MCF 10A (cell line): ENCODE measurements at regions not wholly inside any gene's neighbourhood (a gene's known extent, or its start where the extent isn't known, plus 50 kb on each side); places are given as distances from the start of the nearest gene placed in this dataset.
"Not testable (repeated sequence)": the region's sequence is repeated elsewhere in the genome, so short reads cannot be mapped to it uniquely, and the experiment has no call there.

Experiments
- BruUV-seq: library from RNA; stranded (reverse); fragments of 400-500 nt; replicated peaks from 2 replicates; lab custom pipeline; 2021; lab: Mats Ljungman, UMichigan
- CTCF ChIA-PET: fragments of 300-600 bp; sonication (Branson Sonifier 250); formaldehyde crosslinking; extraction: SDS; loops from one replicate; lab custom pipeline; 2021; ENCODE audit warnings: antibody characterized with exemption, inconsistent platforms; lab: Yijun Ruan, JAX
- POLR2A ChIA-PET: fragments of 300-600, 350-650 bp; sonication (Branson Sonifier 250); formaldehyde crosslinking; extraction: SDS; loops from one replicate; lab custom pipeline; 2020; ENCODE audit warnings: antibody characterized with exemption, inconsistent platforms; lab: Yijun Ruan, JAX
- DNase-seq: peaks from one replicate; pipeline ENCODE4 v3.0.0-alpha.2; 2018; ENCODE audit not compliant: unreplicated experiment
- H3K27ac Mint-ChIP-seq: one replicate; pipeline ENCODE4 v1.8.0; 2022; ENCODE audit warnings: mild to moderate bottlenecking, low read depth, mixed read lengths; ENCODE audit not compliant: unreplicated experiment
- H3K27me3 Mint-ChIP-seq: one replicate; pipeline ENCODE4 v1.8.0; 2022; ENCODE audit warnings: mixed read lengths; ENCODE audit not compliant: insufficient read depth, unreplicated experiment
- H3K36me3 Mint-ChIP-seq: one replicate; pipeline ENCODE4 v1.8.0; 2022; ENCODE audit warnings: mild to moderate bottlenecking, moderate library complexity, mixed read lengths; ENCODE audit not compliant: insufficient read depth, unreplicated experiment
- H3K4me1 Mint-ChIP-seq: one replicate; pipeline ENCODE4 v1.8.0; 2022; ENCODE audit warnings: mixed read lengths; ENCODE audit not compliant: insufficient read depth, unreplicated experiment
- H3K4me3 Mint-ChIP-seq: one replicate; pipeline ENCODE4 v1.8.0; 2022; ENCODE audit warnings: mild to moderate bottlenecking, moderate library complexity, mixed read lengths; ENCODE audit not compliant: unreplicated experiment
- H3K9me3 Mint-ChIP-seq: one replicate; pipeline ENCODE4 v1.8.0; 2022; ENCODE audit warnings: mixed read lengths; ENCODE audit not compliant: unreplicated experiment
- CTCF ChIP-seq: fragments of 200-600 bp; IDR thresholded peaks from one replicate; pipeline ENCODE4 v1.8.0; 2022; ENCODE audit warnings: antibody characterized with exemption, mild to moderate bottlenecking; ENCODE audit not compliant: unreplicated experiment
- intact Hi-C: fragments of 100-400 bp; cut with micrococcal nuclease; formaldehyde crosslinking; loops from 2 replicates; pipeline ENCODE4 v1.14.1; 2022

GRCh38 chrX:13190051-13190450, 129.8 kb downstream of the ATXN3L start:
- no peaks in the 10 kb centered on the region for H3K27me3 Mint-ChIP-seq
- intact Hi-C loops, result no loop called here

GRCh38 chrX:13189380-13189779, 130.5 kb downstream of the ATXN3L start:
- TF ChIP-seq CTCF, result no peak

More at GRCh38 chrX:13190051-13190450, 129.8 kb downstream of the ATXN3L start:
- no peak for DNase-seq
- no peak for TF ChIP-seq CTCF
- ChIA-PET POLR2A (no interaction called here), CTCF (interaction anchor here (0.6 kb wide), 1 partner anchor 17 kb away, joined by 3 read pairs; no protein-coding TSS in a partner anchor)
- BruUV-seq, result no TSS peak
- Mint-ChIP-seq H3K36me3 (no peaks in the 10 kb centered on the region), H3K4me1 (no peaks in the 10 kb centered on the region), H3K4me3 (no peak overlapping the region), H3K27ac (no peak overlapping the region), H3K9me3 (no peaks in the 10 kb centered on the region)

GRCh38 chrX:13188731-13189309, 131.0 kb downstream of the ATXN3L start:
- Mint-ChIP-seq H3K27ac (no peak overlapping the region), H3K36me3 (no peaks in the 10 kb centered on the region), H3K9me3 (peaks cover 6% of the 10 kb centered on the region), H3K4me3 (no peak overlapping the region), H3K4me1 (no peaks in the 10 kb centered on the region), H3K27me3 (peaks cover 11% of the 10 kb centered on the region)
- intact Hi-C loops, result no loop called here
- CTCF ChIA-PET, result interaction anchor here (0.7 kb wide), 1 partner anchor 44 kb away, joined by 4 read pairs; no protein-coding TSS in a partner anchor
- no TSS peak for BruUV-seq
- TF ChIP-seq CTCF, result no peak
- POLR2A ChIA-PET, result interaction anchor here (0.7 kb wide), 1 partner anchor 9 kb away, joined by 3 read pairs; no protein-coding TSS in a partner anchor
- no peak for DNase-seq

More at GRCh38 chrX:13189380-13189779, 130.5 kb downstream of the ATXN3L start:
- H3K27ac Mint-ChIP-seq, result no peak overlapping the region
- peaks cover 5% of the 10 kb centered on the region for H3K27me3 Mint-ChIP-seq
- intact Hi-C loops, result no loop called here
- BruUV-seq, result no TSS peak
- H3K9me3 Mint-ChIP-seq, result peaks cover 3% of the 10 kb centered on the region
- H3K4me1 Mint-ChIP-seq, result no peaks in the 10 kb centered on the region
- DNase-seq, result no peak
- POLR2A ChIA-PET, result no interaction called here
- CTCF ChIA-PET, result no interaction called here
- H3K4me3 Mint-ChIP-seq, result no peak overlapping the region
- H3K36me3 Mint-ChIP-seq, result no peaks in the 10 kb centered on the region

- H3K36me3 Mint-ChIP-seq, CTCF ChIA-PET, H3K27ac Mint-ChIP-seq, POLR2A ChIA-PET, H3K9me3 Mint-ChIP-seq, DNase-seq, H3K4me1 Mint-ChIP-seq, BruUV-seq, H3K4me3 Mint-ChIP-seq, intact Hi-C loops: not testable (repeated sequence)
- peaks cover 27% of the 10 kb centered on the region for H3K27me3 Mint-ChIP-seq
Observed at GRCh38 chrX:13186643-13187042, 133.2 kb downstream of the ATXN3L start.
